Vagina (tissue), 2 donors: ENCODE measurements at regions not wholly inside any gene's neighbourhood (a gene's known extent, or its start where the extent isn't known, plus 50 kb on each side); places are given as distances from the start of the nearest gene placed in this dataset.

Experiments
- POLR2A ChIP-seq, 2 donors: fragments of 450-650 bp; IDR thresholded peaks; one replicate each; pipeline ENCODE4 v1.6.1; 2017; ENCODE audit warnings: antibody characterized with exemption in 2 of 2, mild to moderate bottlenecking in 2 of 2, moderate library complexity in 2 of 2
- POLR2AphosphoS5 ChIP-seq, 2 donors: sonication (generic); formaldehyde crosslinking; IDR thresholded peaks; one replicate each; pipeline ENCODE4 v1.9.0; 2017; ENCODE audit warnings: antibody characterized with exemption in 2 of 2, mild to moderate bottlenecking in 2 of 2, low read depth in 1 of 2; ENCODE audit not compliant: insufficient read depth in 1 of 2
- TF ChIP-seq, protein P1 (sequence below), 3 experiments: fragments of 450-650 bp in 2 of 3; fragments of 200-600 bp in 1 of 3; sonication (generic) in 1 of 3; IDR thresholded peaks; one replicate each; pipeline ENCODE4 v1.5.1; 2017 to 2019; ENCODE audit warnings: antibody characterized with exemption in 3 of 3, mild to moderate bottlenecking in 2 of 3, moderate library complexity in 2 of 3

DNA sequence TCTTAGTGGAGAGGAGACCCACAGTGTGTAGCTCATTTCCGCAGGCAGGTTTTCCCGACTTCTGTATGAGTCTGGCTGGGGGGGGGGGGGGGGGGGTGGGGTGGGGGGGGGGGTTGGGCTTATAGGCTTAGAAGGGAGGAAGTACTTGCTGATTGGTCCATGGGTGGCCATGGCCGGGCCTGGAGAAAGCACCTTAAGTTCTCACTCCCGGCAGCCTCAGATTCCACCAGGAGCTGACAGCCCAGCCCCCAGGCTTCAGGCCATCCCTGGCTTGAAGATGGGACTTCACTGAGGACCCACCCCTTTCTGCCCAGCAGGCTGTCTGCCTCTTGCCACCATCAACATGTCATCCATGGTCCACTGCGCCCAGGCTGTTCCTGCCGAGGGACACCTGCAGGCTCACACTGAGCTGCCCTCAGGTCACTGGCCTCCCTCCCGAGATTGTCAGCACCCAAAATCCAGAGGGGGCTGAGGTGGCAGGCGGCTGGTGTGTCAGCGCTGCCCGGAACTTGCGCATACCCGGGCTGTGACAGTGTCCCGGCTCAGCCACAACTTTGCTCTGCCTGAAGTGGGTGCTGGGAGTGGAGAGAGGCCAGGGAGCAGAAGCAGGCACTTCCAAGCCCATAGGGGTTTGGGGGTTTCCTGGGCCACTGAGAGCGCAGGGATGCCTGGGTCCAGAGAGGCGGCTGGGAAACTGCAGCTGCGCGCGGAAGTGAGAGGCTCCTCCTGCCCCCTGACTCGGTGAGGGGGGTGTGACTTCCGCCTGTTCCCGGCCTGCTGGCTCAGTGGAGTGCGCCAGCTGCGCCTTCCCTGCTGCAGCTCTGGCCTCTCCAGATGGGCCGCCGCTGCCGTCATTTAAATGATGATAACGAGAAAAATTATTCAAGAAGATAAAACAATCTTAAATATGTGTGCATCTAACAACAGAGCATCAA lies 256.1 kb downstream of the RPRM start:
- TF ChIP-seq, protein P1, sequence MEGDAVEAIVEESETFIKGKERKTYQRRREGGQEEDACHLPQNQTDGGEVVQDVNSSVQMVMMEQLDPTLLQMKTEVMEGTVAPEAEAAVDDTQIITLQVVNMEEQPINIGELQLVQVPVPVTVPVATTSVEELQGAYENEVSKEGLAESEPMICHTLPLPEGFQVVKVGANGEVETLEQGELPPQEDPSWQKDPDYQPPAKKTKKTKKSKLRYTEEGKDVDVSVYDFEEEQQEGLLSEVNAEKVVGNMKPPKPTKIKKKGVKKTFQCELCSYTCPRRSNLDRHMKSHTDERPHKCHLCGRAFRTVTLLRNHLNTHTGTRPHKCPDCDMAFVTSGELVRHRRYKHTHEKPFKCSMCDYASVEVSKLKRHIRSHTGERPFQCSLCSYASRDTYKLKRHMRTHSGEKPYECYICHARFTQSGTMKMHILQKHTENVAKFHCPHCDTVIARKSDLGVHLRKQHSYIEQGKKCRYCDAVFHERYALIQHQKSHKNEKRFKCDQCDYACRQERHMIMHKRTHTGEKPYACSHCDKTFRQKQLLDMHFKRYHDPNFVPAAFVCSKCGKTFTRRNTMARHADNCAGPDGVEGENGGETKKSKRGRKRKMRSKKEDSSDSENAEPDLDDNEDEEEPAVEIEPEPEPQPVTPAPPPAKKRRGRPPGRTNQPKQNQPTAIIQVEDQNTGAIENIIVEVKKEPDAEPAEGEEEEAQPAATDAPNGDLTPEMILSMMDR (IDR thresholded peaks at IDR 0.05): no peak
- TF ChIP-seq POLR2A (IDR thresholded peaks at IDR 0.05) (no peak), POLR2AphosphoS5 (IDR thresholded peaks at IDR 0.05; ENCODE audit: insufficient read depth in 1 of 2, low read depth in 1 of 2) (no peak)
